H1 (cell line): ENCODE measurements at regions not wholly inside any gene's neighbourhood (a gene's known extent, or its start where the extent isn't known, plus 50 kb on each side); places are given as distances from the start of the nearest gene placed in this dataset.

Experiments
- CTCF ChIA-PET: fragments of 300-600 bp; sonication (Branson Sonifier 250); formaldehyde crosslinking; loops from one replicate; lab custom pipeline; 2021; ENCODE audit not compliant: partially characterized antibody; lab: Charles Lee
- POLR2A ChIA-PET: fragments of 300-600 bp; sonication (Branson Sonifier 250); formaldehyde crosslinking; loops from one replicate; lab custom pipeline; 2021; ENCODE audit warnings: inconsistent platforms; ENCODE audit not compliant: partially characterized antibody; lab: Charles Lee
- DNase-seq, 2 experiments: peaks; one replicate each; pipeline versions ENCODE4 v3.0.0 to v3.0.0-alpha.2; 2010 to 2022; ENCODE audit warnings: low spot score in 2 of 2, low read depth in 1 of 2, mixed read lengths in 1 of 2
- FAIRE-seq: peaks from 2 replicates; lab custom pipeline; 2011; peaks lifted over from hg19 to GRCh38; lab: Jason Lieb, UNC
- H2AFZ ChIP-seq: 2 replicates; pipeline ENCODE4 v1.8.1; 2012; ENCODE audit warnings: low read length, inconsistent platforms
- H2AK5ac ChIP-seq: 2 replicates; pipeline ENCODE4 v1.6.1; 2013; ENCODE audit warnings: low read depth, low read length
- H2BK120ac ChIP-seq: replicated peaks from 2 replicates; pipeline ENCODE3; 2013; ENCODE audit warnings: low read depth, low read length, inconsistent platforms
- H2BK12ac ChIP-seq: 2 replicates; pipeline ENCODE4 v1.6.1; 2013; ENCODE audit warnings: low read depth, low read length
- H2BK15ac ChIP-seq: 2 replicates; pipeline ENCODE4 v1.6.1; 2013; ENCODE audit warnings: low read length
- H2BK20ac ChIP-seq: 2 replicates; pipeline ENCODE4 v1.6.1; 2013; ENCODE audit warnings: low read length
- H2BK5ac ChIP-seq: 2 replicates; pipeline ENCODE4 v1.6.1; 2013; ENCODE audit warnings: low read depth, low read length
- H3K14ac ChIP-seq: 2 replicates; pipeline ENCODE4 v1.6.1; 2013; ENCODE audit warnings: inconsistent platforms; ENCODE audit not compliant: insufficient read length
- H3K18ac ChIP-seq: 2 replicates; pipeline ENCODE4 v1.6.1; 2013; ENCODE audit warnings: low read length; ENCODE audit errors: extremely low read depth
- H3K23ac ChIP-seq: 2 replicates; pipeline ENCODE4 v1.6.1; 2013; ENCODE audit warnings: inconsistent platforms; ENCODE audit not compliant: insufficient read length
- H3K23me2 ChIP-seq: 2 replicates; pipeline ENCODE4 v1.6.1; 2013; ENCODE audit warnings: low read depth, low read length
- H3K27ac ChIP-seq: 2 replicates; pipeline ENCODE4 v1.6.1; 2011; ENCODE audit warnings: low read depth, low read length, inconsistent platforms
- H3K27me3 ChIP-seq, 4 experiments: replicated peaks in 1 of 4; 1 replicate in 1 of 4; 2 replicates in 3 of 4; pipeline versions ENCODE4 v1.6.1 to v1.8.1; 2011 to 2013; ENCODE audit warnings: low read length in 3 of 4, mild to moderate bottlenecking in 3 of 4, inconsistent platforms in 2 of 4, mixed read lengths in 2 of 4, moderate library complexity in 1 of 4; ENCODE audit not compliant: control insufficient read depth in 3 of 4, insufficient read depth in 3 of 4; ENCODE audit errors: extremely low read depth in 1 of 4
- H3K36me3 ChIP-seq, 4 experiments: 2 replicates each; pipeline versions ENCODE4 v1.6.1 to v1.8.1; 2011 to 2013; ENCODE audit warnings: mild to moderate bottlenecking in 4 of 4, low read length in 3 of 4, moderate library complexity in 2 of 4, control low read depth in 1 of 4, inconsistent platforms in 1 of 4; ENCODE audit not compliant: insufficient read depth in 4 of 4, control insufficient read depth in 2 of 4
- H3K4ac ChIP-seq: replicated peaks from 2 replicates; pipeline ENCODE3; 2013; ENCODE audit warnings: low read length, low read depth, mixed read lengths, inconsistent platforms; ENCODE audit not compliant: insufficient read length
- H3K4me1 ChIP-seq, 4 experiments: replicated peaks in 1 of 4; 1 replicate in 1 of 4; 2 replicates in 3 of 4; pipeline versions ENCODE4 v1.6.1 to v1.8.1; 2011 to 2013; ENCODE audit warnings: low read length in 3 of 4, inconsistent platforms in 2 of 4, mixed read lengths in 1 of 4; ENCODE audit not compliant: insufficient read depth in 4 of 4, control insufficient read depth in 3 of 4
- H3K4me2 ChIP-seq, 2 experiments: 2 replicates each; pipeline versions ENCODE4 v1.6.1 to v1.8.1; 2011 to 2013; ENCODE audit warnings: low read depth in 2 of 2, low read length in 2 of 2, control low read depth in 1 of 2, inconsistent platforms in 1 of 2, mild to moderate bottlenecking in 1 of 2; ENCODE audit not compliant: insufficient read depth in 1 of 2
- H3K4me3 ChIP-seq, 4 experiments: fragments of 200-600, 300-600 bp in 1 of 4; sonication (generic), shearing (Covaris generic), sonication (Bioruptor Twin) in 1 of 4; 2 replicates each; pipeline versions ENCODE4 v1.5.1 to v1.8.1; 2011 to 2016; ENCODE audit warnings: low read length in 4 of 4, low read depth in 3 of 4, control low read depth in 2 of 4, inconsistent platforms in 2 of 4, mild to moderate bottlenecking in 2 of 4, mixed read lengths in 1 of 4, moderate library complexity in 1 of 4; ENCODE audit not compliant: insufficient read depth in 2 of 4; ENCODE audit errors: extremely low read depth in 1 of 4
- H3K56ac ChIP-seq: replicated peaks from 2 replicates; pipeline ENCODE3; 2013; ENCODE audit warnings: low read depth, mild to moderate bottlenecking, mixed read lengths, low read length, inconsistent platforms; ENCODE audit not compliant: insufficient read length
- H3K79me1 ChIP-seq: 2 replicates; pipeline ENCODE4 v1.6.1; 2013; ENCODE audit warnings: low read depth, low read length, control low read depth
- H3K79me2 ChIP-seq, 2 experiments: 2 replicates each; pipeline versions ENCODE4 v1.6.1 to v1.8.1; 2012 to 2013; ENCODE audit warnings: low read length in 2 of 2, mild to moderate bottlenecking in 2 of 2, inconsistent platforms in 1 of 2; ENCODE audit not compliant: insufficient read depth in 2 of 2, control insufficient read depth in 1 of 2
- H3K9ac ChIP-seq, 4 experiments: replicated peaks in 1 of 4; 1 replicate in 1 of 4; 2 replicates in 3 of 4; pipeline versions ENCODE4 v1.6.1 to v1.8.1; 2011 to 2013; ENCODE audit warnings: low read depth in 3 of 4, low read length in 3 of 4, control low read depth in 2 of 4, mild to moderate bottlenecking in 2 of 4, moderate library complexity in 2 of 4, inconsistent platforms in 1 of 4; ENCODE audit errors: extremely low read depth in 1 of 4
- H3K9me3 ChIP-seq, 2 experiments: 2 replicates each; pipeline versions ENCODE4 v1.6.1 to v1.8.1; 2012 to 2013; ENCODE audit warnings: mild to moderate bottlenecking in 2 of 2, moderate library complexity in 2 of 2, control low read depth in 1 of 2, inconsistent platforms in 1 of 2, low read depth in 1 of 2, low read length in 1 of 2, mixed read lengths in 1 of 2; ENCODE audit not compliant: insufficient read depth in 2 of 2
- H4K20me1 ChIP-seq, 2 experiments: replicated peaks in 1 of 2; 2 replicates each; pipeline versions ENCODE3 to v1.8.1; 2011 to 2013; ENCODE audit warnings: inconsistent platforms in 2 of 2, low read length in 2 of 2, mild to moderate bottlenecking in 1 of 2; ENCODE audit not compliant: insufficient read depth in 2 of 2, control insufficient read depth in 1 of 2
- H4K5ac ChIP-seq: 2 replicates; pipeline ENCODE4 v1.6.1; 2013; ENCODE audit warnings: low read length, low read depth, mixed read lengths, inconsistent platforms; ENCODE audit not compliant: insufficient read length
- H4K8ac ChIP-seq: 2 replicates; pipeline ENCODE4 v1.8.0; 2013; ENCODE audit warnings: mild to moderate bottlenecking, moderate library complexity, low read length, inconsistent platforms; ENCODE audit not compliant: insufficient read depth; ENCODE audit errors: extremely low read depth
- H4K91ac ChIP-seq: replicated peaks from 2 replicates; pipeline ENCODE3; 2013; ENCODE audit warnings: low read length, mixed read lengths, inconsistent platforms; ENCODE audit not compliant: insufficient read length
- BRCA1 ChIP-seq: IDR thresholded peaks from 2 replicates; pipeline ENCODE4 v1.6.1; 2012; ENCODE audit warnings: low read depth, low read length, improper control_type of control experiment
- CBX5 ChIP-seq: fragments of 300-800, 300-1000 bp; sonication (generic); IDR thresholded peaks from 2 replicates; pipeline ENCODE4 v1.7.1; 2016; ENCODE audit warnings: antibody characterized with exemption, low read length, low read depth
- CHD2 ChIP-seq: IDR thresholded peaks from 2 replicates; pipeline ENCODE4 v1.6.1; 2012; ENCODE audit warnings: low read length, improper control_type of control experiment
- POLR2A ChIP-seq, 2 experiments: IDR thresholded peaks; 1 replicate in 1 of 2; 2 replicates in 1 of 2; pipeline ENCODE4 v1.6.1; 2011; ENCODE audit warnings: low read depth in 2 of 2, low read length in 2 of 2, mild to moderate bottlenecking in 2 of 2; ENCODE audit errors: control extremely low read depth in 1 of 2
- POLR2AphosphoS5 ChIP-seq: IDR thresholded peaks from 2 replicates; pipeline ENCODE4 v1.6.1; 2011; ENCODE audit warnings: low read depth, low read length
- RAD21 ChIP-seq, 2 experiments: IDR thresholded peaks in 1 of 2; conservative IDR thresholded peaks in 1 of 2; 2 replicates each; pipeline ENCODE4 v1.6.1; 2011; ENCODE audit warnings: low read depth in 2 of 2, low read length in 2 of 2, improper control_type of control experiment in 1 of 2, inconsistent platforms in 1 of 2, mild to moderate bottlenecking in 1 of 2, moderate library complexity in 1 of 2
- RXRA ChIP-seq: IDR thresholded peaks from 2 replicates; pipeline ENCODE4 v1.6.1; 2011; ENCODE audit warnings: low read depth, mild to moderate bottlenecking, low read length, moderate library complexity; ENCODE audit not compliant: insufficient read depth
- TEAD4 ChIP-seq: IDR thresholded peaks from 2 replicates; pipeline ENCODE4 v1.6.1; 2012; ENCODE audit warnings: low read depth, low read length, inconsistent platforms, mixed read lengths
- WGBS, 2 experiments: shearing (Covaris generic) in 1 of 2; methylation state at CpG; one replicate each; pipeline versions ENCODE4 v1.1.6 to v1.1.7; 2013 to 2015; ENCODE audit warnings: low lambda C conversion rate in 2 of 2, mixed read lengths in 2 of 2, inconsistent platforms in 1 of 2, low coverage in 1 of 2, missing lambda C conversion rate in 1 of 2; ENCODE audit not compliant: insufficient replicate concordance in 2 of 2, insufficient coverage in 1 of 2, insufficient read length in 1 of 2; ENCODE audit errors: extremely low coverage in 1 of 2, missing lambda C conversion rate in 1 of 2; 5-methylcytosine and 5-hydroxymethylcytosine counted together

GRCh38 chr14:48584031-48584430 is 908.6 kb upstream of the MDGA2 start:
- no peak overlapping the region for H3K9ac ChIP-seq
- no peak overlapping the region for H3K23ac ChIP-seq
- no peak overlapping the region for H2BK20ac ChIP-seq
- H2BK120ac ChIP-seq, result no peak overlapping the region
- H3K14ac ChIP-seq, result no peak overlapping the region
- H3K23me2 ChIP-seq, result no peaks in the 10 kb centered on the region
- no peaks in the 10 kb centered on the region for H3K27me3 ChIP-seq
- no peak overlapping the region for H3K4me2 ChIP-seq
- TF ChIP-seq TEAD4, result no peak
- TF ChIP-seq RXRA, result no peak
- TF ChIP-seq RAD21 (IDR thresholded peaks at IDR 0.05 in 1 of 2, conservative IDR thresholded peaks at IDR 0.05 in 1 of 2; ENCODE audit: low read depth in 2 of 2, low read length in 2 of 2), result no peak
- TF ChIP-seq CBX5, result no peak
- no peak for TF ChIP-seq BRCA1
- TF ChIP-seq POLR2AphosphoS5, result no peak
- TF ChIP-seq CHD2, result no peak
- TF ChIP-seq POLR2A (IDR thresholded peaks at IDR 0.05; ENCODE audit: control extremely low read depth in 1 of 2, low read depth in 2 of 2, low read length in 2 of 2), result no peak
- no peak overlapping the region for H3K4ac ChIP-seq
- POLR2A ChIA-PET, result no interaction called here
- H3K9me3 ChIP-seq, result no peaks in the 10 kb centered on the region
- no peak overlapping the region for H4K5ac ChIP-seq
- no peak overlapping the region for H4K91ac ChIP-seq
- H3K79me2 ChIP-seq, result no peaks in the 10 kb centered on the region
- no peak overlapping the region for H3K4me3 ChIP-seq
- no peak for FAIRE-seq
- no peak overlapping the region for H3K27ac ChIP-seq
- H2AK5ac ChIP-seq, result no peak overlapping the region
- H2BK5ac ChIP-seq, result no peak overlapping the region
- CTCF ChIA-PET, result no interaction called here
- no peak overlapping the region for H2AFZ ChIP-seq
- no peak for DNase-seq
- H2BK12ac ChIP-seq, result no peak overlapping the region
- H3K79me1 ChIP-seq, result no peaks in the 10 kb centered on the region
- H3K18ac ChIP-seq, result no peak overlapping the region
- H3K36me3 ChIP-seq, result no peaks in the 10 kb centered on the region
- H3K56ac ChIP-seq, result no peak overlapping the region
- H4K8ac ChIP-seq, result no peak overlapping the region
- H4K20me1 ChIP-seq, result no peaks in the 10 kb centered on the region
- 47% methylated on average over 2 of the region's 2 CpGs; no CpG with 5 or more reads in 1 of the 2 experiments for WGBS, 2 experiments
- H2BK15ac ChIP-seq, result no peak overlapping the region
- peaks cover 0 to 3% (median 1%) of the 10 kb centered on the region in 4 experiments; a peak in 5 of 7 replicates for H3K4me1 ChIP-seq
